Choroid plexus epithelial cell (primary cell): ENCODE measurements at regions not wholly inside any gene's neighbourhood (a gene's known extent, or its start where the extent isn't known, plus 50 kb on each side); places are given as distances from the start of the nearest gene placed in this dataset.

Experiments used
- DNase-seq: peaks from one replicate; pipeline ENCODE4 v3.0.0-alpha.2; 2010; ENCODE audit warnings: low read depth
- H3K4me3 ChIP-seq: 2 replicates; pipeline ENCODE4 v1.5.1; 2011; ENCODE audit warnings: low read depth, mild to moderate bottlenecking, control low read depth, low read length, moderate library complexity
- CTCF ChIP-seq: conservative IDR thresholded peaks from 2 replicates; pipeline ENCODE4 v1.5.1; 2011; ENCODE audit warnings: low read depth, mild to moderate bottlenecking, control low read depth, inconsistent platforms, low read length, moderate library complexity

- no peak for TF ChIP-seq CTCF
- H3K4me3 ChIP-seq = no peak overlapping the region
- DNase-seq = peak; percentile 96
Measured at GRCh38 chr12:124512667-124513296, 54.6 kb downstream of the NCOR2 start.

- no peak overlapping the region for H3K4me3 ChIP-seq
- DNase-seq = no peak
- no peak for TF ChIP-seq CTCF
Measured at GRCh38 chr12:124511259-124511985, 56.0 kb downstream of the NCOR2 start.

GRCh38 chr12:124510301-124510970 lies 57.0 kb downstream of the NCOR2 start:
- peak; percentile 16 for DNase-seq
- H3K4me3 ChIP-seq = no peak overlapping the region
- TF ChIP-seq CTCF = peak; percentile 30

- H3K4me3 ChIP-seq = no peak overlapping the region
- no peak for TF ChIP-seq CTCF
- DNase-seq = peak; percentile 93
Measured at GRCh38 chr12:124509676-124510300, 57.6 kb downstream of the NCOR2 start.

DNA sequence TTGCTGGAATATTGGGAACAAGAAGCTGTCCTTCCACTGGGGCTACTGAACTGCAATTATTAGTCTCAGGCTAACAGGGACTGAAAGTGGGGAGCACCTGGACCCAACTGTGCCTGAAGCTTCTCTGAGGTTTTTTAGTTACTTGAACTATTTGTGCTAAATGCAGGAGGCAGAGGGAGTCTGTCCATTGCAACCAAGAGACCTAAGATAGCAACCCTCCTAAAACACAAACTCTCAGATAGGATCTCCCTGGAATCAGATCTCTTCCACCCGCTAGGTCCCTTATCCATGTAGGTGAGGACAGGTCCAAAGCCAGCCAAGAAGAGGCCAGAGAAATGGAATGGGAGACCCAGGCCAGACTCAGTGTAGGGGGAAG lies 58.1 kb downstream of the NCOR2 start:
- TF ChIP-seq CTCF = no peak

GRCh38 chr12:124508381-124509079 lies 58.9 kb downstream of the NCOR2 start:
- H3K4me3 ChIP-seq = no peak overlapping the region
- DNase-seq = peak; percentile 39
- TF ChIP-seq CTCF = no peak

More for the DNA sequence above, 58.1 kb downstream of the NCOR2 start:
- no peak overlapping the region for H3K4me3 ChIP-seq
- peak; percentile 58 for DNase-seq
